A172 (cell line): ENCODE measurements at regions not wholly inside any gene's neighbourhood (a gene's known extent, or its start where the extent isn't known, plus 50 kb on each side); places are given as distances from the start of the nearest gene placed in this dataset.

Experiments
- DNase-seq: peaks from one replicate; pipeline ENCODE4 v3.0.0-alpha.2; 2015; ENCODE audit warnings: low spot score

DNA sequence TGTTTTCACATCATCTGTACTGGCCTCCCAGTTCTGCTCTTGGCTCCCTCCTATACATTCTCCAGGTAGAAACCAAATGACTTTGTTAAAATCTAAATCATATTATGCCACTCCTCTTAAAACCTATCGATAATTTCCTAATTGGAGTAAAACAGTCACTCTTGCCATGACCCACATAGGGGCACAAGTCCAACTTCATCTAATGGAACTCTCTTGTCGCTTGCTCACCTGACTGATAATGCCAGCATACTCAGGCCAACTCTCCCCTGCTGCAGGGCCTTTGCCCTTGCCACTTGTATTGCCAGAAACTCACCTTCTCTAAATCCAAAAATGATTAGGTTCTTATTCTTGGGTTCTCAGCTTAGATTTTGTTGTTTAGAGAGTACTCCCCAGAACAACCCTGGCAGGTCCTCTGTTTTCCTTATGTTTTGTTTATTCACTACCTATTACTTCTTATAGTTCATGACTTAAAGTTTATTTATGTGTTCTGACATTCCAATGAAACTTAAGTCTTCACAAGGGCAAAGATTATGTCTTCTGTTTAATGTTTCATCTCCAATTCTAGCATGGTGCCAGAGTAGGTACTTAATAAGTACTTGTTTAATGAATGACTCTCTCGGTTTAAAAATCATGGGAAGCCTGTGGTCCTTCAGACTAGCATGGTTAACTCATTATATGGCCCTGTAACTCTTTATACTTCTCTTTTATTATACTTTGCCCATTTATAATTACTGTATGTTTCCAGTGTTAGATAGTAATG is 345.9 kb upstream of the SMIM30 start:
- DNase-seq: no peak

DNA sequence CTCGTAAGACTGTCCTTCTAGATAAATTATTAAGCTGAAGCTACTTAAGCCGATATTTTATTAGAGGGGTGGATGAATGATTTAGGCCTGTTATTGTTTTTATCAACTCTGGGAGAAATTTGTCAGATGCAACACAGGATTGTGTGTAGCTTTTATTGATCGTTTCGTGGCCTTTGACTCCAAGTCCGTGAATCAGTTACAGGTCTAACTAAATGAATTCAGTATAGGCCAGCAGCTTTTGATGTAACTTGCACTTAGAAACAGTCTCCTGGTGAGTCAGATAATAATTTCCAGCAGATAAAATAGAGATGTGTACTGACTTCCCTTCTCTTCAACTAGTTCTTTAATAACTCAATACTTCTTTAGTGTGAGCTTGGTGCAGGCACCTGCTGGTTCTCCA is 341.7 kb upstream of the SMIM30 start:
- DNase-seq: no peak

DNA sequence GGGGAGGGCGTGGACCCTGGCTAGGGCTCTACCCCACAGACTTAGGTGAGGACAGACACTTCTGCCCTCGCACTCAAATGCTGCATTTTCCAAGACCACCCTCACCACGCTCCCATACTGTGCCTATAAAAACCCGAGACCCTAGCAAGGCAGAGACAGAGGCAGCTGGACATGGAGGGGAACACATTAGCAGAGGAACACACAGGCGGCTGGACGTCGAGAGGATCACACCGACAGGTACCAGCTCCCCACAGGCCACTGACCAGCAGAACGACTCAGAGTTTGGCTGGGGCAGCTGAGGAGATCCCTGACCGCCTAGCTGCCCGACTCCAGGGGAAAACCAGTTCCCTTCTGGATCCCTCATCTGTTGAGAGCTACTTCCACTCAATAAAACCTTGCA is 338.2 kb upstream of the SMIM30 start:
- no peak for DNase-seq

DNA sequence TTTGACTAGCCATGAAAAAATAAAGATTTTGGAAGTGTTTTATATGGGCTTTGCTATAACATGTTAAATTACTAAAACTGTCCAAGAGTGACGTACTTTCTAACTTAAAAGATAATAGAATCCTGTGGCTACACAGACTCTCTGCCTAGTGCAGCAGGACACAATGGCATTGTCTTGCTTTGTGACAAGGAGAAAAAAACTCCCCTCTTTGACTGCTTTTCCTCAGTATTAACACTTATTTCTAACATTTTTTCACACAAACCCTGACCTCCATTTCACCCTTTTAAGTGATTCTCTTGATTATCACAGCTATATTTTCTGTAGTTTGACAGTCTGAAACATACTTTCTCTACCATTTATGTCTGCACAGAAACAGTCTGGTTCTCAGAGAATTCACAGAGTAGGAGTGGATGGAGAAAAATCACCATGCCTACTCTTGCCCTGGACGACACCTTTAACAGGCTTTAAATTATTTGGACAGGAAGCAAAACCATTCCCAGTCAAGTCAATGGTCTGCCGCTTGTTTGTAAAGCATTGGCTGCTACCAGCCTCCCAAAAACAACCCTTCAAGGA is 336.3 kb upstream of the SMIM30 start:
- no peak for DNase-seq

DNA sequence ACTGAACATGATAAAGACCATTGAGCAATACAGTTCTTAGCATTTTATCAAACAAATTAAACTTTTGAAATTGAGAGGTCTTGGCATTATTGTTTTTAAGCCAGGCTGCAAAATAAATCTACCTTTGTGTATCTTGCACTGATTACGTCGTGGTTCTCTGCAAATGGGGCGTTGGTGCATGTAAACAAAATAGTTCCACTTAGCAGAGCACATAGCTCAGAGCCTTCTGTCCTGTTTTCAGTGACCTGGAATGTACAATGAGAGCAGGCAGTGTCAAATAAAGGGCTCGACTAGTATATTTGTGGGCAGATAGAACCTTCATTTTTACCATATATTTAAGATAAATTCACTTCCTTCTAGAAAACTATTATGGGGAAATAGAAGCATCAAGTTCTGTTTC is 333.9 kb upstream of the SMIM30 start:
- no peak for DNase-seq

DNA sequence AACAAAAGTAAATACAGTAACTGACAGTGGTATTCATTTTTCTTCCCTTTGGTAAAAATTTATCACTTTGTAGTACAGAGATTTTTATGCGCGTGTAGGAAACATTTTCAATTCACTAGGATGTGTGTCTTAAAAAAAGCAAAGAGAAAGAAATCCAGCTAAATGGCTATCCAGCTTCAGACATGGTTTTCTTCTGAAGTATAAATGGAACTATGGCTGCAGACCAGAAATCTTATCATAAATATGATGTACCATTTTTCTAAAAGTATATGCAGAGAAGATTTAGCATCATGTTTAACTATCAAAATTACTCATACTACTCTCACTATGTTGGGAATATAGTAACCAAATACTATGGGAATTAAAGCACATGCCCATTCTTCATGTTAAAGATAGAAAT is 328.4 kb upstream of the SMIM30 start:
- no peak for DNase-seq

DNA sequence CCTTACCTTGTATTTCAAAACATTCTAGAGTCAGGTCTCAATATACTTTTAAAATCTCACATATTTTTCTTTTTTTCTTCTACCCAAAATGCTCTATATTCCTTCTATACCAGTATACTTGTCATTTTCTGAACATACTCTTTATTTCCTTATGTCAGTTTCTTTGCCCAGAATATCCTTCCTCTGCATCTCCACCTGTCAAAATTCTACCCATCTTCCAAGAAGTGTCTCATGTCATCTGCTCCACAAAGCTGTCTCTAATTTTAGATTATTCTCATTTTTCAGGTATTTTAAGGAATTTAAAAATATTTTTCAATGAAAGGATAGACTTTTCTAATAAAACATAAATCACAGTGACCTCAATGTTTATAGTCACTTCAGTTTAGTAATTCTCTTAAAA is 328.0 kb upstream of the SMIM30 start:
- DNase-seq: no peak

DNA sequence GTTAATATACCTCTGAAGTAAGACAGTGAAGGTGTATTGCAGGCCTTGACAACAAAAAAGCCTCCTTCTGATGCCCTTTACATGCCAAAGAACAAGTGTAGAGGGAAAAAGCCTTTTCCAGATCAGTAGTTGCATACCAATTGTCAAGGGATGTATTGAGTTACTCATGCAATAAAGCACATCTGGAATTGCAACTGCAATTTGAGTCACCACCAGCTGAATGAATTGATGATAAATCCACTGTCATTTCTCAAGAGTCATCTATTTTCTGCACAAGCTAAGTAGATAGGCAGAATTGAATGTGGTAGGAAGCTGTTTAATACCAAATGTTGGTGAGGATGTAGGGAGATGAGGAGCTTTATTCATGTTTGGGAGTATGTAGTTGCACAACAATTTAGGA is 325.9 kb upstream of the SMIM30 start:
- DNase-seq: no peak

DNA sequence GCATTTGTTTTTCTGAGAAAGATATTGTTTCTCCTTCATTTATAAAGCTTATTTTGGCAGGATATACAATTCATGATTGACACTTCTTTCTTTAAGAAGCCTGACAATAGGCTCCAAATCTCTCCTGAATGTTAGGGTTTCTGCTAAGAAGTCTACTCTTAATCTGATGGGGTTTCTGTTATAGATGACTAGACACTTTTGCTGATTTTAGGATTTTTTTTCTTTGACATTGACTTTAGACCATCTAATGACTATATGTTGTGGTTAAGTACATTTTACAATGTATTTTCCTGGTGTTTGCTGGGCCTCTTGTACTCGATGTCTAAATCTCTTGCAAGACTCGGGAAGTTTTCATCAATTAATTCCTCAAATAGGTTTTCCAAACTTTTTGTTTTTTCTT is 321.8 kb upstream of the SMIM30 start:
- DNase-seq: no peak

DNA sequence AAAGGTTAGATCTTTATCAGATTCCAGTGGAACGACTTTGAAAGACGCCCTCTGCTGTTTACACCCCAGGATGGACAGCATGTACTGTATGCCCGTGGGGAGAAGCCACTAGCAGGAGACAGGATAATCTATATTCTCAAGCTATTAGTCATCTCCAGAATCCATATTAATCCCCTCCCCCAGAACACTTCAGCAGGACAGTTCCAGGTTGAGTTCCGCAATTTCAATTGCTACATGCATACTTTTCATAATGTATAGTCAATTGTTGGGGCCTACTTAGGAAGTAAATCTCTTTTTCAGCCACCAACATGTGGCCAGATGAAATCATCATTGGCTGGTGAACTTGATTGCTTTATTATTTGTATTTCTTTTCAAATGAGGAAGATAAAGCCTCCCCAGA is 313.1 kb upstream of the SMIM30 start:
- DNase-seq: no peak

DNA sequence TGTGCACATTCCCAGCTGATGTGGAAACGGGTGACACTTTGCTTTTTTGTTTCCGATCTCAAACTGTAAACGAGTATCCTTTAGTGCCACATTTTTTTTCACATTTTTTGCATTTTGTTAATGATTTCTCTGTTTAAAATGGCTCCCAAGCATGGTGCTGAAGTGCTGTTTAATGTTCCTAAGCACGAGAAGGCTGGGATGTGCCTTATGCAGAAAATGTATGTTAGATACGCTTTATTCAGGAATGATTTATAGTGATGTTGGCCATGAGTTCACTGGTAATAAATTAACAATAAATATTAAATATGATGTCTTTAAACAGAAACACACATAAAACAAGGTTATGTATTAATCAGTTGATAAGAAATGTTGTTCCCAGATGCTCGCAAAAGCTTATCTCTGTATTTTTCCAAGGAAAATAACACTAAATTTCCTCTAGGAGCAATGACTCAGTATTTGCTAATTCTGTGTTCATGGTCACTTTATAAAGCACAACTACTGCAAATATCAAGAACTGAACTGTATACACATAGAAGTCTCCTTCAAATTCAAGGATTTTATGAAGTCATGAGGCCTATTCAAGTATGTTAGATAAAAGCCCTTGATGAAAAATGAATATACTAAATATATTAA is 305.9 kb upstream of the SMIM30 start:
- no peak for DNase-seq

DNA sequence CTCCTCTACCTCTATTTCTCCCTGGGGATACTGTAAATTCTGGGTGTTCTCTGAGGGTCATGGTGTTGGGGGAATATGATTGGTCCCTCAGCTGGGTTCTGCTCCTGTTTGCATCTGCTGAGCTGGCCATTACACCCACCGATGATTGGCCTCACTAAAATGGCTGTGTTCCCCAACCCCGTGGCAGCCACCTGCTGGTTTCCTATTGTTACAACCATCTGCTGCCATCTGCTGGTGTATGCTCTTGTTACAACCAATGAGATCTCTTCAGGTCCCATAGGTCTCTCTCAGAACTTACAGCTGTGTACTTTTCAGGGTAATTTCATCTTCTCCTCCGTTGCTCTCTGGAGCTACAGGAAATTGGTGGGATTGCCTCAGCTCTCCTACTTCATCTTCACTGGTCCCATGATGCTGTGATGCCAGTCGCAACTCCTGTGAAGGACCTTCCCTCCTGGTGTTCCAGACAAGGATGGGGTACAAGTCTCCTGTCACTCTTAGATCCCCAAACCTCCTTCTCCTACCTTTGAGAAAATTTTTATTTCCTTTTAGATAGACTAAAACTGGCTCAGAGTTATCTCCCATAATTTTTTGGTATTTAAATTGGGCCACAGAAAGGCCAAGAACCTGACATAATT is 303.5 kb upstream of the SMIM30 start:
- peak; percentile 86 for DNase-seq

DNA sequence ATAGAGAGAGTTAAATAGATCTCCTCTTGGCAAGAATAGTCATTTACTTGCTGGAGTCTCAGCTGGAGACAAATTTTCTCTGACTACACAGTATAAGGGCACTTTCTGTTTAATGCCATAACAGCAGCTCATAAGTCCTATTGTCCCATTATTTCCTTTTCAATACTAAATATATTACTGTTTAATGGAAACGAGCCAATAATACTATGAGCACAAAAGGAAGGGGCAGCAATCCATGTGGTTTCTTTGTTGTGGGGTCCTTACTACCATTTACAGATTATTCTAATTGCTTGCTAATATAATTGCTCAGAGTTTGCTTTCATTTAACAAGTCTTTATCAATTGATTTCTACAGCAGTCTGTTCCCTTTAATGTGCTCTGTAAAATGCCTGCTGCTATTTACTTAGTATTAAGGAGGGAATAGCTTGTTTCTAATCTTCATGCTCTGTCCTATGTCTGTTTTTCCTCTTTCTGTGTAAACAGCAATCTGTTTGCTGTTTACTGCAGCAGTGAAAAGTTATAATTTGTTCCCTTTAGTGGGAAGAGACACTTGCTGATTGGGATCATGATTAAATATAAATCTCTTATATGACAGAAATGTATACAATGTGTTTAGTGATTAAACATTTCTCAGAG is 296.2 kb upstream of the SMIM30 start:
- DNase-seq: no peak

DNA sequence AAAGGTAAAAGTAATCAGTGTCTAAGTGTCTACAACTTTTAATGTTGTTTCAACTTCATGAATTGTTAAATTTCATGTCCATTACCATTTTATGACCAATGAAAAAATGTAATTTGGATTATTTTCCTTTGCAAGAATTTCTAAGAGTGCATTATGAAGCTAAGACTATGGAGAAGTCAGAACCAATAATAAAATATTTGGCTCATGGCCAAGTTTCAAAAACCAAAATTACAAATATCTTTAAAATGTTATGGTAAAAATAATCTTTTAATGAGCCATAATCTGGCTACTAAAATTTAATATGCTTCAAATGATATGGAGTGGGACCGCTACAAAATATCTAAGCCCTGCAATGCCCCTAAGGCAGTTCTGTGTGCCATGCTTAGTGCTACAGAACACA is 294.1 kb upstream of the SMIM30 start:
- no peak for DNase-seq

DNA sequence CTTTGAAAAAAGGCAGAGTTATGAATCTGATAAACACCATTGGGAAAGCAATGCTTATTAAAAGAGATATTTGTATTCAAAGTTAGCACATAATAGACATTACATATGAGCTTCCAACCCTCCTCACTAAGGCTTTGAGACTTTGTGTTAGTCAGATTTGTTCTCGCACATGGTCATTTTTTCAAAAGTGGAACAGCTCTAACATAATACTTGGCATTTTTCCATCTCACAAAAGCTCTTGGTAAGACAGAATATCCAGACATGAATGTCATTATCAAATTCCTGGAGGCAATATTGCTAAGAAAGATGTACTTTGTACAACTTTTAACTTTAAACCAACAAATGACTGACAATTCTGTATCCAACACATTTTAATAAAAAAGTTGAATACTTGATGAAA is 292.4 kb upstream of the SMIM30 start:
- DNase-seq: no peak

DNA sequence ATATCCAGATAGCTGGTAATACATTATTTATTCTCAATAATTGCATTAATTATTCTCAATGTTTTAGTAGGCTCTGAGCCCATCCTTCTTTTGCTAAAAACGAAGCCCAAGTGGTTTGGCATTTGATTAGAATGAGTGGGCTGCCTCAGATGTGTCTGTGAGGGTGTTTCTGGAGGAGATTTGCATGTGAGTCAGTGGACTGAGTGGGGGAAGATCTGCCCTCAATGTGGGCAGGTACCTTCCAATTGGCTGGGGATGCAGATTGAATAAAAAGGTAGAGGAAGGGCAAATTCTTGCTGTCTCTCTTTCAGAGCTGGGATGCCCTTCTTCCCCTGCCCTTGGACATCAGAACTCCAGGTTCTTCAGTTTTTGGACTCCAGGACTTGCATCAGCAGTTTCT is 290.6 kb upstream of the SMIM30 start:
- DNase-seq: no peak

DNA sequence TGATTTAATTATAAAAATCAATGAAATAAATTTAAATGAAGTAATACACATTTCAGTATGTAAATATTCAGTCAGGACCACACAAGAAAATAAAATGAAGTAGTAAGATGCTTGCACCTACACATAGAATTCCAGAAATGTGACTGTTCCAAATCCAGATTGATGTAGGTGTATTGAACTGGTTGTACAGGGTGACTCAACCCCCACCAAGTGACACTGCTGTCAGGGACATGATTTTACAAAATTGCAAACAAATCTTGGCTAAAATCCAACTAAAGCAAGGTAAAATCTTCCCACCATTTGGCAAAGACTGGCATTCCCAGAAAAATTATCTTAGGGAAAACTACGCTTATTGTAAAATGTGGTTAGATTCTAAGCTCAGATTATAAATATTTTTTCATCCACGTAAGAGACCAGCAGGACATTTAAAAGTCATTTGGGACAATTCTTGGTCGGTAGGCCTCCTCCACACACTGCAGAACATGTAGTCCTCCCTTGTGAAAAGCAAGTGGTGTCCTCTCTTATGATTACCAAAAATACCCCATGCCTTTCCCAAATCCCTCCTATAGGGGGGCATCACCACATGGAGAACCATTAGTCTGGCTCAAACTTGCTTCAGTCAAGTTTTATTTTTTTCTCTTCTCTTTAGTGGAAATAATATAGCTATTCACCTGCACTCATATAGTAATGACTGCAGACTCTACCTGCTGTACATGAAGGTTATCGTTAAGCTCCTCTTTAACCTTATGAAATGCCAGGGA is 287.1 kb upstream of the SMIM30 start:
- DNase-seq: no peak

DNA sequence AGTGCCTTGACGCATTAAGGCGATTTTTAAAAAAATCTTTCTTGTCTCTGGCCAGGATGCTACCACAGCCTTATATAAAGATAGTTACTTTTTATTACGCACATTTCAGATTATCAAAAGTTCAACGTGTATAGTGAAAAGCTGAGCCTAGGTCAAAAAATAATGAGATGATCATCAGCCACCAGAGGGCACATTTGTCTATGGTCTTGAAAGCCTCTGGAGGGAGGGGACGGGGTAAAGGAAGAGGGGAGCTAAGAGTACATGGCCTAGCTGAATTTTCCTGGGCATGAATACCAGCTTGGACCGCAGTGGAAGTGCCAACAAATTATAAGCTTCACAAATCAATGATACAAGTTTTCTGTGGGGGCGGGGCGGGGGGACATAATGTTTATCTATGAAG is 285.9 kb upstream of the SMIM30 start:
- no peak for DNase-seq

DNA sequence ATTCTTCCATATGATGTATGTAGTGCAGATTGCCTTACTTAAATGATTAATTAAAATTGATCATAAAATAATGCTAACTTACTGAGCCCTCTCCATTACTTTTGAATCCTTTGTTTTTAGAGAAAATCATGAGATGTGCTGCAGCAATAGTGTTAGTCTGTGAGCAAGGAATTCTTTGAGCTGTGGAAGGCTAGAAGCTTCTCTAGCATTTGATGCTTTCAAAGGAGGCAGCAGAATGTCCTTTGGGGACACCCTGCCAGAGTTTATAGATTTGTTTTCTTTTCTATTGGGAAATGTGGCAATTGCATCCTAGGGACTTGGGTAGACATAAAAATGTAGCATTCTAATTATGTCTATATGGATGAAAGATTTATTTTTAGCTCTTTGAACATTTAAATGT is 284.1 kb upstream of the SMIM30 start:
- DNase-seq: no peak

DNA sequence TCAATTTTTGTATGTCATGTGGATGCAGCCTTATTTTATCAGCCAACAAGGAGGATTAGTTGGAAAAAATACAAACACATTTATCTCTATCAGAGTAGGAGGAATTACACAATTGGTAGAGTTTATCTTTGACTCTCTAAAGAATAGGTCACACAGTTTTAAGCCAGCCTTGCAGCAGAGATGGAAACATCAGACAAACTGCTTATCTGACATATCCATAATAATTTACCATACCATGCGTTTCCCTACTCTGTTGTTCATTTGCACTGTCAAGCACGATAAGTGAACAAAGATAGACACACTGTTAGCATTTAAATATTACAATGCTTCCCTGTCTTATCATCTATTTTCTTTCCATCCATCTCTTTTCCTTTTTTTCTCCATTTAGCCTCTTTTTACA is 283.7 kb upstream of the SMIM30 start:
- DNase-seq: no peak

DNA sequence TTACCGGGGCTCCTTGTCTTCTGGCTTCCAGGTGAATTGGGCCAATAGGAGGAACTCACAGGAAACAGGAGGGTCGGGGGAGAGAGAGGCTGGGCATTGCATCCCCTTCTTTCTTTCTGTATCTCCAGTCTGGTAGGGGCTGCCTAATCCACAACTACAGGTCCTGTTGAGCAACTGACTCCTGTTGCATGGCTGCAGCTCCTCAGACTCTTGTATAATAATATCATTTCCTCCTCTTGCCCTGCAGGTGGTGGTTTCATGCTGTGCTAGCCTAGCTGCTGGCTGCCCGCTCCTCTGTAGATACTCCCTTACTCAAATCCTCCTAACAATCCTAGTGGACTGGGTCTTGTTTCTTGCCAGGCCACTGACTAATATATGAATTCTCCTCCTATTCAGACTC is 276.5 kb upstream of the SMIM30 start:
- no peak for DNase-seq
